SK-N-SH treated with all-trans-retinoic acid at 6 μM for 48 hours (cell line): ENCODE measurements at regions not wholly inside any gene's neighbourhood (a gene's known extent, or its start where the extent isn't known, plus 50 kb on each side); places are given as distances from the start of the nearest gene placed in this dataset.

ENCODE experiments used
- ARNTL ChIP-seq: fragments of 450-650 bp; formaldehyde crosslinking; IDR thresholded peaks from 2 replicates; pipeline ENCODE4 v1.5.0; 2020; ENCODE audit warnings: low read depth, mild to moderate bottlenecking, moderate library complexity, borderline replicate concordance
- CREB5 ChIP-seq: fragments of 250-450 bp; sonication (Bioruptor Pico); IDR thresholded peaks from 2 replicates; pipeline ENCODE4 v1.5.1; 2020; ENCODE audit warnings: low read depth, mild to moderate bottlenecking, moderate library complexity
- ESRRG ChIP-seq: fragments of 250-450 bp; sonication (Bioruptor Pico); IDR thresholded peaks from 2 replicates; pipeline ENCODE4 v1.6.1; 2021; ENCODE audit warnings: mild to moderate bottlenecking
- ISL1 ChIP-seq: fragments of 250-450 bp; sonication (Bioruptor Pico); IDR thresholded peaks from 2 replicates; pipeline ENCODE4 v2.1.2; 2022; ENCODE audit warnings: mild to moderate bottlenecking, moderate library complexity
- PATZ1 ChIP-seq: fragments of 250-450 bp; sonication (Bioruptor Pico); IDR thresholded peaks from 2 replicates; pipeline ENCODE4 v1.8.0; 2020; ENCODE audit warnings: mild to moderate bottlenecking, moderate library complexity, borderline replicate concordance
- SNAI2 ChIP-seq: fragments of 250-450 bp; sonication (Bioruptor Pico); IDR thresholded peaks from 2 replicates; pipeline ENCODE4 v1.5.0; 2020; ENCODE audit warnings: mild to moderate bottlenecking, moderate library complexity
- TOX ChIP-seq: fragments of 250-450 bp; sonication (Bioruptor Pico); IDR thresholded peaks from 2 replicates; pipeline ENCODE4 v1.8.0; 2021; ENCODE audit warnings: mild to moderate bottlenecking, moderate library complexity, borderline replicate concordance
- TSHZ2 ChIP-seq: fragments of 250-450 bp; sonication (Bioruptor Pico); IDR thresholded peaks from 2 replicates; pipeline ENCODE4 v1.5.0; 2020; ENCODE audit warnings: mild to moderate bottlenecking, moderate library complexity
- ZFP3 ChIP-seq: fragments of 250-450 bp; sonication (Bioruptor Pico); IDR thresholded peaks from 2 replicates; pipeline ENCODE4 v1.5.0; 2020; ENCODE audit warnings: mild to moderate bottlenecking, moderate library complexity
- ZNF565 ChIP-seq: fragments of 450-650 bp; formaldehyde crosslinking; conservative IDR thresholded peaks from 2 replicates; pipeline ENCODE4 v1.5.0; 2020; ENCODE audit warnings: low read depth, mild to moderate bottlenecking, moderate library complexity

GRCh38 chr1:228955691-228956090 lies 220.4 kb downstream of the RHOU start:
- TF ChIP-seq PATZ1 (CRISPR knock-in tag): no peak
- TF ChIP-seq SNAI2 (CRISPR knock-in tag): no peak
- TF ChIP-seq ZNF565: no peak
- no peak for TF ChIP-seq ARNTL
- no peak for TF ChIP-seq ESRRG
- TF ChIP-seq ISL1: no peak
- TF ChIP-seq CREB5 (CRISPR knock-in tag): no peak
- no peak for TF ChIP-seq TSHZ2 (CRISPR knock-in tag)
- no peak for TF ChIP-seq TOX (CRISPR knock-in tag)
- no peak for TF ChIP-seq ZFP3 (CRISPR knock-in tag)
